Natural killer cell (primary cell): ENCODE measurements at regions not wholly inside any gene's neighbourhood (a gene's known extent, or its start where the extent isn't known, plus 50 kb on each side); places are given as distances from the start of the nearest gene placed in this dataset.

ENCODE experiments used
- ATAC-seq, 3 donors: fragments of 150-1000 bp in 2 of 3; fragments of 200-7000 bp in 1 of 3; cut with Tn5 transposase; 1 replicate in 1 of 3; 2 replicates in 2 of 3; pipeline ENCODE4 v1.10.0; 2021; ENCODE audit warnings: mild to moderate bottlenecking in 2 of 3, moderate library complexity in 2 of 3
- DNase-seq, 2 donors: peaks; one replicate each; pipeline versions ENCODE4 v3.0.0 to v3.0.0-alpha.2; 2013 to 2021; ENCODE audit warnings: mixed read lengths in 1 of 2
- H3K27ac ChIP-seq: one replicate; pipeline ENCODE4 v1.5.1; 2013; ENCODE audit warnings: mild to moderate bottlenecking, low read length
- H3K27me3 ChIP-seq: one replicate; pipeline ENCODE4 v1.6.1; 2013; ENCODE audit warnings: low read length; ENCODE audit not compliant: control insufficient read depth, insufficient read depth
- H3K36me3 ChIP-seq: one replicate; pipeline ENCODE4 v1.6.1; 2013; ENCODE audit warnings: low read length; ENCODE audit not compliant: control insufficient read depth, insufficient read depth
- H3K4me1 ChIP-seq: one replicate; pipeline ENCODE4 v1.6.1; 2013; ENCODE audit warnings: low read length; ENCODE audit not compliant: control insufficient read depth, insufficient read depth
- H3K4me3 ChIP-seq: one replicate; pipeline ENCODE4 v1.5.1; 2013; ENCODE audit warnings: low read length
- H3K9me3 ChIP-seq: one replicate; pipeline ENCODE4 v1.6.1; 2013; ENCODE audit warnings: low read length; ENCODE audit not compliant: control insufficient read depth, insufficient read depth
- H3K27ac Mint-ChIP-seq, 2 donors: one replicate each; pipeline ENCODE4 v1.8.0; 2022; ENCODE audit warnings: mild to moderate bottlenecking in 2 of 2, mixed read lengths in 2 of 2, moderate library complexity in 1 of 2
- H3K27me3 Mint-ChIP-seq, 2 donors: one replicate each; pipeline ENCODE4 v1.8.0; 2022; ENCODE audit warnings: low read depth in 2 of 2, mixed read lengths in 2 of 2
- H3K36me3 Mint-ChIP-seq: one replicate; pipeline ENCODE4 v1.8.0; 2022; ENCODE audit warnings: mixed read lengths
- H3K4me1 Mint-ChIP-seq, 2 donors: one replicate each; pipeline ENCODE4 v1.8.0; 2022; ENCODE audit warnings: mixed read lengths in 2 of 2
- H3K4me3 Mint-ChIP-seq: one replicate; pipeline ENCODE4 v1.8.0; 2022; ENCODE audit warnings: mild to moderate bottlenecking, moderate library complexity, mixed read lengths
- H3K9me3 Mint-ChIP-seq, 2 donors: one replicate each; pipeline ENCODE4 v1.8.0; 2022; ENCODE audit warnings: mixed read lengths in 2 of 2
- WGBS: methylation state at CpG from one replicate; pipeline ENCODE4 v1.1.7; 2013; ENCODE audit warnings: missing lambda C conversion rate; ENCODE audit not compliant: insufficient coverage; 5-methylcytosine and 5-hydroxymethylcytosine counted together
- intact Hi-C: fragments of 100-400 bp; cut with micrococcal nuclease; formaldehyde crosslinking; loops from one replicate; pipeline ENCODE4 v1.14.2; 2022
- TF ChIP-seq, protein P1 (sequence below): fragments of 200-600 bp; IDR thresholded peaks from one replicate; pipeline ENCODE4 v1.8.0; 2022; ENCODE audit warnings: antibody characterized with exemption

DNA sequence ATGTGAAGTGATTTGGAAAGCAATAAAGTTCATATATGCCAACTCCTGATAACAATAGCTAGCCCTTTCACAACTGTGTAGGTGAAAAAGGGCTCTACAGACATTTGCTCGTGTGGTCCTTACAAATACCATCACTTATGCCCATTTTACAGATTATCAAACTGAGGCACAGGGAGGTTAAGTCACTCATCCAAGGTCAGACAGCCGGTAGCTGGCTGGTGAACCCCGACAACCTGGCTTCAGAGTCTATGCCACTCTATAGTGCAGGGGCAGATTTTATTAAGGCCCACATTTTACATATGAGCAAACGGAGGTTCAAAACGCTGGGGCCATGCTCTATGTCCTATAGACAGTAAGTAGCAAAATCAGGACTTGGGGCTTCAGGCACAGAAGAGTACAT, 280.5 kb downstream of the RRAGC start:
- TF ChIP-seq, protein P1, sequence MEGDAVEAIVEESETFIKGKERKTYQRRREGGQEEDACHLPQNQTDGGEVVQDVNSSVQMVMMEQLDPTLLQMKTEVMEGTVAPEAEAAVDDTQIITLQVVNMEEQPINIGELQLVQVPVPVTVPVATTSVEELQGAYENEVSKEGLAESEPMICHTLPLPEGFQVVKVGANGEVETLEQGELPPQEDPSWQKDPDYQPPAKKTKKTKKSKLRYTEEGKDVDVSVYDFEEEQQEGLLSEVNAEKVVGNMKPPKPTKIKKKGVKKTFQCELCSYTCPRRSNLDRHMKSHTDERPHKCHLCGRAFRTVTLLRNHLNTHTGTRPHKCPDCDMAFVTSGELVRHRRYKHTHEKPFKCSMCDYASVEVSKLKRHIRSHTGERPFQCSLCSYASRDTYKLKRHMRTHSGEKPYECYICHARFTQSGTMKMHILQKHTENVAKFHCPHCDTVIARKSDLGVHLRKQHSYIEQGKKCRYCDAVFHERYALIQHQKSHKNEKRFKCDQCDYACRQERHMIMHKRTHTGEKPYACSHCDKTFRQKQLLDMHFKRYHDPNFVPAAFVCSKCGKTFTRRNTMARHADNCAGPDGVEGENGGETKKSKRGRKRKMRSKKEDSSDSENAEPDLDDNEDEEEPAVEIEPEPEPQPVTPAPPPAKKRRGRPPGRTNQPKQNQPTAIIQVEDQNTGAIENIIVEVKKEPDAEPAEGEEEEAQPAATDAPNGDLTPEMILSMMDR, result no peak
- Mint-ChIP-seq H3K9me3 (no peaks in the 10 kb centered on the region), H3K27ac (no peak overlapping the region), H3K4me1 (peaks cover 0 to 6% of the 10 kb centered on the region in 2 donors), H3K4me3 (no peak overlapping the region), H3K27me3 (peaks cover 43 to 45% of the 10 kb centered on the region in 2 donors), H3K36me3 (no peaks in the 10 kb centered on the region)
- H3K4me3 ChIP-seq, result no peak overlapping the region
- 93% methylated on average over 5 of the region's 5 CpGs for WGBS
- ATAC-seq, result no peak
- no peak for DNase-seq
- no peak overlapping the region for H3K27ac ChIP-seq
- H3K36me3 ChIP-seq, result no peaks in the 10 kb centered on the region
- peaks cover 11% of the 10 kb centered on the region for H3K27me3 ChIP-seq
- H3K4me1 ChIP-seq, result peaks cover 4% of the 10 kb centered on the region
- H3K9me3 ChIP-seq, result no peaks in the 10 kb centered on the region
- intact Hi-C loops, result no loop called here

DNA sequence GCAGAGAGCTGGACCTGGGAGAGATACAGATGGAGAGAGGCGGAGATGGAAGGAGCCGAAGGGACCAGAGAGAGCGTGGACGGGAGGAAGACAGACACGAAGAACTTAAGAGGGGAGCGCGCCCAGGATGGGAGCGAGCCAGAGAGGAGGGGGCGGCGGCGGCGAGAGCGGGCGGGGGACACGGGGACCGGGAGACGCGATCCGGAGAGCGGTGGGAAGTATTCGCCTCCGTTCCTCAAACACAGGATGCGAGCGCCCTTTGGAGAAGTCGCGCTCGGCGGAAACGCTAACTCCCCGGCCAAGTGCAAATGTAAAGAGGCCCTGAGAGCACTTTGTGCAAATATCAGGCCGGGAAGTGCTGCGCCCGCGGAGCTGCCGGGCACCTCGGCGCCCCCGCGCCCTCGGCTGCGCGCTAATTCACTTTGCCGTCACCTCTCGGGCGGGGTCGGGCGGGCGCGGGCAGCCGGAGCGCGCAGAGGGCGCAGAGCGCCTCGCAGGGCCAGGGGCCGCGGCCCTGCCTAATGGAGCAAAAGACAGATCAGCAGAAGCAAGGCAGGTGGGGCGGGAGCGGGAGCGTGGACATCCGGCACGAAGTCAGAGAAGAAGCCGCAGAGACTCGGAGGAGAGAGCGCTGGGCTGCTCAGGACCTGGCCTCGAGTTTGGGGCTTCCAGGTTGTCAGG, 281.2 kb downstream of the RRAGC start:
- 3% methylated on average over 66 of the region's 66 CpGs for WGBS
- DNase-seq (no peak), ATAC-seq (no peak)
- TF ChIP-seq, protein P1, result no peak
- H3K9me3 ChIP-seq, result no peaks in the 10 kb centered on the region
- no peak overlapping the region for H3K27ac ChIP-seq
- no peaks in the 10 kb centered on the region for H3K9me3 Mint-ChIP-seq
- H3K27me3 ChIP-seq, result peaks cover 11% of the 10 kb centered on the region
- H3K4me1 Mint-ChIP-seq, result peaks cover 0 to 6% of the 10 kb centered on the region in 2 donors
- peaks cover 4% of the 10 kb centered on the region for H3K4me1 ChIP-seq
- no peak overlapping the region for H3K4me3 Mint-ChIP-seq
- H3K36me3 ChIP-seq, result no peaks in the 10 kb centered on the region
- H3K36me3 Mint-ChIP-seq, result no peaks in the 10 kb centered on the region
- no peak overlapping the region for H3K27ac Mint-ChIP-seq
- H3K27me3 Mint-ChIP-seq, result peaks cover 43 to 46% of the 10 kb centered on the region in 2 donors
- intact Hi-C loops, result no loop called here
- H3K4me3 ChIP-seq, result no peak overlapping the region

DNA sequence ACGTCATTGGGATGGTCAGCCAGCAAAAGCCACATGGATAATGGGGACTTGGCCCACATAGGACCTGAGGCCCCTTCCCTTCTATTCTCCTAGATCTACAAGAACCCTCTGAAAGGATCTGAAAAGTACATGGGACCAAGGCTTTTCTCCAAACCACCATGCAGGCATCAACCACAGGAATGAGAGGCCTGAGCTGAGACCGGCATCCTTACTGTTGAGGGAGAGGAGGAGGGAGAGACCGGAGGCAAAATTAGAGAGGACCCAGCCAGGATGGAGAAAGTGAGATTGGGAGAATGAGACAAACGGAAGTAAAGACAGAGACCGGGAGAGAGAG, 281.7 kb downstream of the RRAGC start:
- intact Hi-C loops, result no loop called here

More for the DNA sequence above, 281.7 kb downstream of the RRAGC start:
- H3K4me1 ChIP-seq, result peaks cover 4% of the 10 kb centered on the region
- TF ChIP-seq, protein P1, result no peak
- no peak overlapping the region for H3K4me3 ChIP-seq
- Mint-ChIP-seq H3K27me3 (peaks cover 43 to 44% of the 10 kb centered on the region in 2 donors), H3K9me3 (no peaks in the 10 kb centered on the region), H3K27ac (no peak overlapping the region), H3K4me3 (no peak overlapping the region), H3K4me1 (peaks cover 0 to 6% of the 10 kb centered on the region in 2 donors), H3K36me3 (no peaks in the 10 kb centered on the region)
- ATAC-seq, result no peak
- no peaks in the 10 kb centered on the region for H3K9me3 ChIP-seq
- H3K36me3 ChIP-seq, result no peaks in the 10 kb centered on the region
- no peak overlapping the region for H3K27ac ChIP-seq
- no peak for DNase-seq
- peaks cover 11% of the 10 kb centered on the region for H3K27me3 ChIP-seq
- WGBS, result 25% methylated on average over 5 of the region's 5 CpGs
